ENCODE measurements at regions not wholly inside any gene's neighbourhood (a gene's known extent, or its start where the extent isn't known, plus 50 kb on each side); places are given as distances from the start of the nearest gene placed in this dataset.

DNA sequence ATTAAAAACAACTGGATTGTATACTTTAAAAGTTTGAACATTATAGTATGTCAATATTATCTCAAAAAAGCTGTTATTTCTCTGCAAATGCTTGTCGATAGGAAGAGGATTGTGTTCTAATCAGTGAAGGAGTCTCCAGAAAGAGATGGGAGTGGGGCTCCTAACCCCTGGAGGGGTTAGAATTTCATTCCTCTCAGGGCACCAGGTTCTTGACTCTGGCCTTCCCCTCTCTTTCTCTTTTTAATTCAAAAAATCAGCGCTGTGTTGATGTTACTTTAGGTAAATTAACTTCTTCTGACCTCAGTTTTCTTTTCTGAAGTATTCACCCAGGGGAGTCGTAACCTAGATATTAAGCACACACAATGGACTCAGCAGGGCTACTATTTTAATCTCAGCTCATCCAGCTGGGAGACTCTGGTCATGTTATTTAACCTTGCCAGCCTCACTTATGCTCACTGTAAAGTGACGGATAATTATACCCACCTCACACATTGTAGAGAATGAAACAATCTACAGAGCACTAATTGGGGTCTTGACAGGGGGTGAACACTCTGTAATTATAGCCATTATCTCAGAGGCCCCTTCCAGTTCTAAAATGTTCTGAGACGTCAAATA is 59.4 kb downstream of the GCC1 start:
- H4K20me1 ChIP-seq (replicated peaks; ENCODE audit: control insufficient read depth, extremely low read depth, insufficient read depth, low read length) = no peaks in the 10 kb centered on the region
- DNase-seq (ENCODE audit: low read depth, low spot score) (no peak), FAIRE-seq (no peak)
- no peak overlapping the region for H3K4me2 ChIP-seq (ENCODE audit: insufficient read depth, low read length)
- intact Hi-C loops (cut with micrococcal nuclease) (no loop called here), dilution Hi-C loops (cut with MboI; ENCODE audit: extremely low pct_ligation_motif_present, low sequenced_read_pairs) (no loop called here)
- POLR2A ChIA-PET = no interaction called here
- CTCF ChIA-PET = interaction anchor here (1.1 kb wide), 1 partner anchor 21 kb away, joined by 3 read pairs; no protein-coding TSS in a partner anchor
- no peak for TF ChIP-seq MYC (IDR thresholded peaks at IDR 0.05; ENCODE audit: low read depth, low read length)
- no peak for TF ChIP-seq JUN (IDR thresholded peaks at IDR 0.05; ENCODE audit: borderline replicate concordance, insufficient read depth, insufficient read length, low read depth)
- TF ChIP-seq, protein P1, sequence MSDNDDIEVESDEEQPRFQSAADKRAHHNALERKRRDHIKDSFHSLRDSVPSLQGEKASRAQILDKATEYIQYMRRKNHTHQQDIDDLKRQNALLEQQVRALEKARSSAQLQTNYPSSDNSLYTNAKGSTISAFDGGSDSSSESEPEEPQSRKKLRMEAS (IDR thresholded peaks at IDR 0.05; ENCODE audit: insufficient read depth, insufficient read length) = no peak
- TF ChIP-seq POLR2AphosphoS5 (IDR thresholded peaks at IDR 0.05; ENCODE audit: insufficient read depth, low read depth, low read length) = no peak
- TF ChIP-seq EZH2 (IDR thresholded peaks at IDR 0.05; ENCODE audit: borderline replicate concordance, low read depth, low read length, severe bottlenecking) = no peak
- no peak for TF ChIP-seq FOS (IDR thresholded peaks at IDR 0.05; ENCODE audit: borderline replicate concordance, insufficient read depth, low read length)
- H3K9me3 ChIP-seq (replicated peaks; ENCODE audit: control insufficient read depth, insufficient read depth, low read length) = no peaks in the 10 kb centered on the region
- H3K36me3 ChIP-seq (ENCODE audit: control insufficient read depth in 2 of 2, extremely low read depth in 1 of 2, insufficient read depth in 2 of 2, low read length in 2 of 2) = no peaks in the 10 kb centered on the region
- no peak overlapping the region for H2AFZ ChIP-seq (ENCODE audit: low read depth, low read length)
- H3K27ac ChIP-seq (ENCODE audit: insufficient read depth, low read depth, low read length) = no peak overlapping the region
- peaks cover 0 to 2% of the 10 kb centered on the region in 2 experiments for H3K27me3 ChIP-seq (ENCODE audit: control insufficient read depth in 2 of 2, insufficient read depth in 2 of 2, low read length in 2 of 2)
- H3K4me3 ChIP-seq (replicated peaks in 1 of 3; ENCODE audit: insufficient read depth in 1 of 3, low read depth in 1 of 3, low read length in 3 of 3) = no peak overlapping the region
- H3K9ac ChIP-seq (replicated peaks; ENCODE audit: extremely low read depth, insufficient read depth, low read length) = no peak overlapping the region
- H3K4me1 ChIP-seq (ENCODE audit: control insufficient read depth, extremely low read depth, insufficient read depth, low read length) = no peaks in the 10 kb centered on the region
- no peaks in the 10 kb centered on the region for H3K9me1 ChIP-seq (replicated peaks; ENCODE audit: control insufficient read depth, extremely low read depth, insufficient read depth, low read length)
- no TSS peak for BruUV-seq (replicated peaks)
- no peaks in the 10 kb centered on the region for H3K79me2 ChIP-seq (ENCODE audit: control insufficient read depth, insufficient read depth, low read length)

DNA sequence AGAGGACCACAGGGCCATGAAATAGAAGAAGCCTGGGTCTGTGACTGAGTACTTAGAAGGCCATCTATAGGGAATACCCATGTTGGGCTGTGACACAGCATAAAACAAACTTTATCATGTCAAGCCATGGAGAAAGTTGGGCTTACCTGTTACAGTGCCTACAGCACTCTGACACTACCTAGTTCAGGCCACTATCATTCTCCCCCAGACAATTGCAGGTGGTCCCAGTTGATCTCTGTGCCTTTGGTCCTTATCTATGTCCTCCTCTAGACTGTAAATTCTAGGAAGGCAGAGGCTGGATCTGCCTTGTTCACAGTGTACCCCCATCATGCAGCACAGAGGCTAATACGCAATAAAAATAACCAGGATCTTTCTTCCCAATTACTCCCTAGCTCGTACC is 69.1 kb downstream of the GCC1 start:
- H3K9me1 ChIP-seq (replicated peaks; ENCODE audit: control insufficient read depth, extremely low read depth, insufficient read depth, low read length) = no peaks in the 10 kb centered on the region
- H3K4me3 ChIP-seq (replicated peaks in 1 of 3; ENCODE audit: insufficient read depth in 1 of 3, low read depth in 1 of 3, low read length in 3 of 3) = no peak overlapping the region
- no peak overlapping the region for H3K4me2 ChIP-seq (ENCODE audit: insufficient read depth, low read length)
- no peaks in the 10 kb centered on the region for H3K79me2 ChIP-seq (ENCODE audit: control insufficient read depth, insufficient read depth, low read length)
- dilution Hi-C loops (cut with MboI; ENCODE audit: extremely low pct_ligation_motif_present, low sequenced_read_pairs) = no loop called here
- H3K4me1 ChIP-seq (ENCODE audit: control insufficient read depth, extremely low read depth, insufficient read depth, low read length) = no peaks in the 10 kb centered on the region
- TF ChIP-seq MYC (IDR thresholded peaks at IDR 0.05; ENCODE audit: low read depth, low read length) = no peak
- no peak for TF ChIP-seq POLR2A (IDR thresholded peaks at IDR 0.05; ENCODE audit: low read depth, low read length)
- no peak for TF ChIP-seq EZH2 (IDR thresholded peaks at IDR 0.05; ENCODE audit: borderline replicate concordance, low read depth, low read length, severe bottlenecking)
- no peak for TF ChIP-seq POLR2AphosphoS5 (IDR thresholded peaks at IDR 0.05; ENCODE audit: insufficient read depth, low read depth, low read length)
- no peak for TF ChIP-seq FOS (IDR thresholded peaks at IDR 0.05; ENCODE audit: borderline replicate concordance, insufficient read depth, low read length)
- TF ChIP-seq, protein P1 (IDR thresholded peaks at IDR 0.05; ENCODE audit: insufficient read depth, insufficient read length) = no peak
- TF ChIP-seq GATA2 (IDR thresholded peaks at IDR 0.05; ENCODE audit: insufficient read depth, insufficient read length, low read depth, low read length) = no peak
- TF ChIP-seq, protein P2, sequence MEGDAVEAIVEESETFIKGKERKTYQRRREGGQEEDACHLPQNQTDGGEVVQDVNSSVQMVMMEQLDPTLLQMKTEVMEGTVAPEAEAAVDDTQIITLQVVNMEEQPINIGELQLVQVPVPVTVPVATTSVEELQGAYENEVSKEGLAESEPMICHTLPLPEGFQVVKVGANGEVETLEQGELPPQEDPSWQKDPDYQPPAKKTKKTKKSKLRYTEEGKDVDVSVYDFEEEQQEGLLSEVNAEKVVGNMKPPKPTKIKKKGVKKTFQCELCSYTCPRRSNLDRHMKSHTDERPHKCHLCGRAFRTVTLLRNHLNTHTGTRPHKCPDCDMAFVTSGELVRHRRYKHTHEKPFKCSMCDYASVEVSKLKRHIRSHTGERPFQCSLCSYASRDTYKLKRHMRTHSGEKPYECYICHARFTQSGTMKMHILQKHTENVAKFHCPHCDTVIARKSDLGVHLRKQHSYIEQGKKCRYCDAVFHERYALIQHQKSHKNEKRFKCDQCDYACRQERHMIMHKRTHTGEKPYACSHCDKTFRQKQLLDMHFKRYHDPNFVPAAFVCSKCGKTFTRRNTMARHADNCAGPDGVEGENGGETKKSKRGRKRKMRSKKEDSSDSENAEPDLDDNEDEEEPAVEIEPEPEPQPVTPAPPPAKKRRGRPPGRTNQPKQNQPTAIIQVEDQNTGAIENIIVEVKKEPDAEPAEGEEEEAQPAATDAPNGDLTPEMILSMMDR (IDR thresholded peaks at IDR 0.05; ENCODE audit: extremely low read depth in 1 of 2, insufficient read depth in 1 of 2, low read depth in 1 of 2, low read length in 2 of 2) = no peak
- TF ChIP-seq JUN (IDR thresholded peaks at IDR 0.05; ENCODE audit: borderline replicate concordance, insufficient read depth, insufficient read length, low read depth) = no peak
- ChIA-PET CTCF (no interaction called here), POLR2A (no interaction called here)
- DNase-seq (ENCODE audit: low read depth, low spot score) = no peak
- H4K20me1 ChIP-seq (replicated peaks; ENCODE audit: control insufficient read depth, extremely low read depth, insufficient read depth, low read length) = no peaks in the 10 kb centered on the region
- FAIRE-seq = no peak
- no peak overlapping the region for H2AFZ ChIP-seq (ENCODE audit: low read depth, low read length)
- H3K36me3 ChIP-seq (ENCODE audit: control insufficient read depth in 2 of 2, extremely low read depth in 1 of 2, insufficient read depth in 2 of 2, low read length in 2 of 2) = no peaks in the 10 kb centered on the region
- no peak overlapping the region for H3K9ac ChIP-seq (replicated peaks; ENCODE audit: extremely low read depth, insufficient read depth, low read length)
- no peaks in the 10 kb centered on the region for H3K27me3 ChIP-seq (ENCODE audit: control insufficient read depth in 2 of 2, insufficient read depth in 2 of 2, low read length in 2 of 2)
- intact Hi-C loops (cut with micrococcal nuclease) = no loop called here
- no peak overlapping the region for H3K27ac ChIP-seq (ENCODE audit: insufficient read depth, low read depth, low read length)
- no peaks in the 10 kb centered on the region for H3K9me3 ChIP-seq (replicated peaks; ENCODE audit: control insufficient read depth, insufficient read depth, low read length)
- BruUV-seq (replicated peaks) = no TSS peak

Data from endothelial cell of umbilical vein (primary cell).